Liver (tissue), 8 donors: ENCODE measurements at regions not wholly inside any gene's neighbourhood (a gene's known extent, or its start where the extent isn't known, plus 50 kb on each side); places are given as distances from the start of the nearest gene placed in this dataset.

Experiments used
- DNase-seq: peaks from one replicate; pipeline ENCODE4 v3.0.0-alpha.2; 2017; ENCODE audit warnings: low spot score
- H3K27ac ChIP-seq, 2 donors: one replicate each; pipeline ENCODE4 v1.7.0; 2013; ENCODE audit warnings: inconsistent platforms in 2 of 2, low read length in 2 of 2, control low read depth in 1 of 2, low read depth in 1 of 2, mild to moderate bottlenecking in 1 of 2
- H3K27me3 ChIP-seq, 4 donors: one replicate each; pipeline versions ENCODE4 v1.6.1 to v1.7.0; 2013; ENCODE audit warnings: low read length in 3 of 4, inconsistent platforms in 1 of 4, mild to moderate bottlenecking in 1 of 4, moderate library complexity in 1 of 4; ENCODE audit not compliant: control insufficient read depth in 4 of 4, insufficient read depth in 4 of 4
- H3K36me3 ChIP-seq, 4 donors: one replicate each; pipeline versions ENCODE4 v1.6.1 to v1.7.0; 2013; ENCODE audit warnings: low read length in 3 of 4, mild to moderate bottlenecking in 3 of 4, low read depth in 1 of 4, moderate library complexity in 1 of 4; ENCODE audit not compliant: control insufficient read depth in 4 of 4, insufficient read depth in 3 of 4
- H3K4me1 ChIP-seq, 4 donors: one replicate each; pipeline versions ENCODE4 v1.6.1 to v1.7.0; 2013; ENCODE audit warnings: low read length in 3 of 4, mild to moderate bottlenecking in 3 of 4, moderate library complexity in 1 of 4; ENCODE audit not compliant: control insufficient read depth in 4 of 4, insufficient read depth in 4 of 4
- H3K4me3 ChIP-seq, 3 donors: one replicate each; pipeline versions ENCODE4 v1.6.1 to v1.7.0; 2013; ENCODE audit warnings: low read length in 3 of 3, control low read depth in 1 of 3, low read depth in 1 of 3, mild to moderate bottlenecking in 1 of 3
- H3K9ac ChIP-seq, 2 donors: one replicate each; pipeline ENCODE4 v1.7.0; 2013; ENCODE audit warnings: low read length in 2 of 2, mild to moderate bottlenecking in 2 of 2, moderate library complexity in 2 of 2, control low read depth in 1 of 2, low read depth in 1 of 2
- H3K9me3 ChIP-seq, 4 donors: one replicate each; pipeline versions ENCODE4 v1.6.1 to v1.7.0; 2013; ENCODE audit warnings: low read length in 3 of 4; ENCODE audit not compliant: control insufficient read depth in 4 of 4
- ATF3 ChIP-seq: IDR thresholded peaks from 2 replicates; pipeline ENCODE4 v1.6.1; 2016; ENCODE audit warnings: antibody characterized with exemption
- CTCF ChIP-seq: fragments of 150-350 bp; IDR thresholded peaks from 2 replicates; pipeline ENCODE4 v1.5.1; 2017; ENCODE audit warnings: improper control_type of control experiment, low read depth, low read length; ENCODE audit not compliant: missing input control
- EGR1 ChIP-seq, 2 donors: IDR thresholded peaks; 2 replicates each; pipeline ENCODE4 v1.6.1; 2016 to 2018; ENCODE audit warnings: antibody characterized with exemption in 2 of 2, low read depth in 2 of 2
- FOXA2 ChIP-seq: IDR thresholded peaks from 2 replicates; pipeline ENCODE4 v1.6.1; 2016; ENCODE audit warnings: antibody characterized with exemption
- HNF4A ChIP-seq, 2 donors: conservative IDR thresholded peaks; 2 replicates each; pipeline ENCODE4 v1.6.1; 2016; ENCODE audit warnings: antibody characterized with exemption in 2 of 2, mild to moderate bottlenecking in 2 of 2
- HNF4G ChIP-seq: IDR thresholded peaks from 2 replicates; pipeline ENCODE4 v1.6.1; 2016; ENCODE audit warnings: antibody characterized with exemption
- JUND ChIP-seq, 2 donors: IDR thresholded peaks; 2 replicates each; pipeline ENCODE4 v1.6.1; 2016; ENCODE audit warnings: antibody characterized with exemption in 2 of 2
- MAX ChIP-seq: IDR thresholded peaks from 2 replicates; pipeline ENCODE4 v1.6.1; 2016; ENCODE audit warnings: antibody characterized with exemption
- NR2F2 ChIP-seq: IDR thresholded peaks from 2 replicates; pipeline ENCODE4 v1.6.1; 2016; ENCODE audit warnings: antibody characterized with exemption
- TAF1 ChIP-seq: conservative IDR thresholded peaks from 2 replicates; pipeline ENCODE4 v1.6.1; 2016; ENCODE audit warnings: antibody characterized with exemption, mild to moderate bottlenecking
- YY1 ChIP-seq: IDR thresholded peaks from 2 replicates; pipeline ENCODE4 v1.6.1; 2016; ENCODE audit warnings: antibody characterized with exemption, mild to moderate bottlenecking
- ZBTB33 ChIP-seq: IDR thresholded peaks from 2 replicates; pipeline ENCODE4 v1.6.1; 2016; ENCODE audit warnings: antibody characterized with exemption
- WGBS: extraction: QIAGEN DNeasy Blood & Tissue Kit; methylation state at CpG from one replicate; pipeline ENCODE4 v1.1.7; 2013; 5-methylcytosine and 5-hydroxymethylcytosine counted together
- TF ChIP-seq, protein P1 (sequence below): IDR thresholded peaks from 2 replicates; pipeline ENCODE4 v1.6.1; 2016; ENCODE audit warnings: antibody characterized with exemption, mild to moderate bottlenecking
- donor health status: healthy.
- donor health status: healthy.
- donor health status: healthy.
- donor health status: healthy.
- donor health status: healthy.

- Histone ChIP-seq H3K4me1 (no peaks in the 10 kb centered on the region), H3K27me3 (no peaks in the 10 kb centered on the region), H3K9me3 (peaks cover 0 to 5% (median under 1%) of the 10 kb centered on the region in 4 donors), H3K36me3 (no peaks in the 10 kb centered on the region), H3K4me3 (no peak overlapping the region), H3K27ac (no peak overlapping the region), H3K9ac (no peak overlapping the region)
- DNase-seq: no peak
- no peak for TF ChIP-seq ZBTB33
- TF ChIP-seq TAF1: no peak
- no peak for TF ChIP-seq FOXA2
- no peak for TF ChIP-seq HNF4G
- TF ChIP-seq, protein P1, sequence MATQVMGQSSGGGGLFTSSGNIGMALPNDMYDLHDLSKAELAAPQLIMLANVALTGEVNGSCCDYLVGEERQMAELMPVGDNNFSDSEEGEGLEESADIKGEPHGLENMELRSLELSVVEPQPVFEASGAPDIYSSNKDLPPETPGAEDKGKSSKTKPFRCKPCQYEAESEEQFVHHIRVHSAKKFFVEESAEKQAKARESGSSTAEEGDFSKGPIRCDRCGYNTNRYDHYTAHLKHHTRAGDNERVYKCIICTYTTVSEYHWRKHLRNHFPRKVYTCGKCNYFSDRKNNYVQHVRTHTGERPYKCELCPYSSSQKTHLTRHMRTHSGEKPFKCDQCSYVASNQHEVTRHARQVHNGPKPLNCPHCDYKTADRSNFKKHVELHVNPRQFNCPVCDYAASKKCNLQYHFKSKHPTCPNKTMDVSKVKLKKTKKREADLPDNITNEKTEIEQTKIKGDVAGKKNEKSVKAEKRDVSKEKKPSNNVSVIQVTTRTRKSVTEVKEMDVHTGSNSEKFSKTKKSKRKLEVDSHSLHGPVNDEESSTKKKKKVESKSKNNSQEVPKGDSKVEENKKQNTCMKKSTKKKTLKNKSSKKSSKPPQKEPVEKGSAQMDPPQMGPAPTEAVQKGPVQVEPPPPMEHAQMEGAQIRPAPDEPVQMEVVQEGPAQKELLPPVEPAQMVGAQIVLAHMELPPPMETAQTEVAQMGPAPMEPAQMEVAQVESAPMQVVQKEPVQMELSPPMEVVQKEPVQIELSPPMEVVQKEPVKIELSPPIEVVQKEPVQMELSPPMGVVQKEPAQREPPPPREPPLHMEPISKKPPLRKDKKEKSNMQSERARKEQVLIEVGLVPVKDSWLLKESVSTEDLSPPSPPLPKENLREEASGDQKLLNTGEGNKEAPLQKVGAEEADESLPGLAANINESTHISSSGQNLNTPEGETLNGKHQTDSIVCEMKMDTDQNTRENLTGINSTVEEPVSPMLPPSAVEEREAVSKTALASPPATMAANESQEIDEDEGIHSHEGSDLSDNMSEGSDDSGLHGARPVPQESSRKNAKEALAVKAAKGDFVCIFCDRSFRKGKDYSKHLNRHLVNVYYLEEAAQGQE: no peak
- TF ChIP-seq NR2F2: no peak
- 83% methylated on average over 5 of the region's 5 CpGs for WGBS
These were observed 624.1 kb downstream of the NR2F1-AS1 start for GRCh38 chr5:92956886-92957285.

GRCh38 chr5:92952243-92952642, 628.8 kb downstream of the NR2F1-AS1 start:
- Histone ChIP-seq H3K9ac (no peak overlapping the region), H3K4me1 (no peaks in the 10 kb centered on the region), H3K4me3 (no peak overlapping the region), H3K27ac (no peak overlapping the region), H3K9me3 (peaks cover 0 to 10% (median 1%) of the 10 kb centered on the region in 4 donors), H3K27me3 (no peaks in the 10 kb centered on the region), H3K36me3 (no peaks in the 10 kb centered on the region)
- DNase-seq: no peak
- TF ChIP-seq FOXA2 (no peak), MAX (no peak), TAF1 (no peak), HNF4A (conservative IDR thresholded peaks at IDR 0.05) (no peak), CTCF (no peak), HNF4G (no peak), YY1 (no peak), JUND (IDR thresholded peaks at IDR 0.05) (no peak), ATF3 (no peak), EGR1 (IDR thresholded peaks at IDR 0.05; ENCODE audit: low read depth in 2 of 2) (no peak)
- TF ChIP-seq, protein P1: no peak
